GM12892 (cell line): ENCODE measurements at regions not wholly inside any gene's neighbourhood (a gene's known extent, or its start where the extent isn't known, plus 50 kb on each side); places are given as distances from the start of the nearest gene placed in this dataset.

ENCODE experiments used
- POLR2A ChIP-seq: IDR thresholded peaks from 2 replicates; pipeline ENCODE4 v1.6.1; 2011; ENCODE audit warnings: low read depth, low read length, control low read depth
- POLR2AphosphoS5 ChIP-seq: IDR thresholded peaks from 2 replicates; pipeline ENCODE4 v1.6.1; 2011; ENCODE audit warnings: low read depth, low read length, control low read depth

GRCh38 chr1:229027622-229028182 is 243.2 kb upstream of the RAB4A start:
- TF ChIP-seq POLR2A (no peak), POLR2AphosphoS5 (no peak)
